ENCODE measurements at regions not wholly inside any gene's neighbourhood (a gene's known extent, or its start where the extent isn't known, plus 50 kb on each side); places are given as distances from the start of the nearest gene placed in this dataset.

DNA sequence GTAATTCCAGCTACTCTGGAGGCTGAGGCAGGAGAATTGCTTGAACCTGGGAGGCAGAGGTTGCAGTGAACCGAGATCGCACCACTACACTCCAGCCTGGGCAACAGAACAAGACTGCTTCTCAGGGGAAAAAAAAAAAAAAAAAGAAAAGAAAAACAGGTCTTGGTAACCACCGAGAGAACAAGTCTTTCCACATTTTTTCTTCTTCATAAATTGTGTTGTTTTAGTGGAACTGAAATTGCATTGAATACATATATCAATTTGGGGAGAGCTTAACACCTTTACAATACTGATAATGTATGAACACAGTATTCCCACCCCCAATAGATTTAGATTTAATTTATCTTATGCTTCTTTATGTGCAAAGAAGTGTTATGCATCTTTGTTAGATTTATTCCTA is 70.0 kb upstream of the PLEKHG1 start:
- Histone ChIP-seq H3K27ac (no peak overlapping the region), H3K9me3 (replicated peaks in 1 of 11) (no peaks in the 10 kb centered on the region), H3K4me3 (no peak overlapping the region), H3K4me2 (no peak overlapping the region), H3K9ac (no peak overlapping the region), H4K20me1 (no peaks in the 10 kb centered on the region), H3K4me1 (peaks cover 0 to 9% (median 0%) of the 10 kb centered on the region in 10 experiments; a peak in 1 of 20 replicates), H3K27me3 (no peaks in the 10 kb centered on the region), H3K36me3 (no peaks in the 10 kb centered on the region)
- TF ChIP-seq Cebpa-rat (IDR thresholded peaks at IDR 0.05) = no peak

- no peaks in the 10 kb centered on the region for H3K27me3 ChIP-seq
- no peak overlapping the region for H3K27ac ChIP-seq
- peaks cover 0 to 9% (median 0%) of the 10 kb centered on the region in 10 experiments; a peak in 1 of 20 replicates for H3K4me1 ChIP-seq
- H3K4me3 ChIP-seq = no peak overlapping the region
- 0 out of 22 replicates have a peak, but pooled peaks cover 0 to under 1% (median 0%) of the 10 kb centered on the region in 11 experiments for H3K9me3 ChIP-seq (replicated peaks in 1 of 11)
- H3K36me3 ChIP-seq = no peaks in the 10 kb centered on the region
- no peak overlapping the region for H3K4me2 ChIP-seq
- no peak for TF ChIP-seq Cebpa-rat (IDR thresholded peaks at IDR 0.05)
- no peak overlapping the region for H3K9ac ChIP-seq
- H4K20me1 ChIP-seq = no peaks in the 10 kb centered on the region
These were observed 67.7 kb upstream of the PLEKHG1 start for GRCh38 chr6:150531957-150532356.

DNA sequence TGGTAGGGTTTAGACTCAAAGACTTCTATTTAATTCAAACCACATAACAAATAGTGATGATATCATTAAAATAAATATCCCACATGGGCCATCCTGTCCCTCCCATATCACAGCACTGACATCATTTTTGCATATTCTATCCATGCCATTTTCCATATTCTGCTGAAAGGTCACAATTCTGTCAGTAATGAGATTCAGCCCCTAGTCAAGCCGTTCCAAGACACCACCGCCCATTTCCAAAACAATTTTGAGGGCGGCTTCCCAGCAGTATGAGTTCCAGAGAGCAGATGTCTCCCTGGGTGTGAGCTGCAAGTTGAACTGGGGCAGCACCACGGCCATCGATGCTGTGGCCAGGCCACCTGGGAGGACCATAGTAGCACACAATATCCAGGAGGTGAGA is 65.1 kb upstream of the PLEKHG1 start:
- no peak overlapping the region for H3K4me2 ChIP-seq
- H3K27me3 ChIP-seq = no peaks in the 10 kb centered on the region
- H3K27ac ChIP-seq = no peak overlapping the region
- no peaks in the 10 kb centered on the region for H3K36me3 ChIP-seq
- no peak for TF ChIP-seq Cebpa-rat (IDR thresholded peaks at IDR 0.05)
- H3K4me1 ChIP-seq = no peaks in the 10 kb centered on the region
- H4K20me1 ChIP-seq = no peaks in the 10 kb centered on the region
- no peak overlapping the region for H3K9ac ChIP-seq
- peaks cover 0 to 20% (median 16%) of the 10 kb centered on the region in 11 experiments; a peak in 18 of 22 replicates for H3K9me3 ChIP-seq (replicated peaks in 1 of 11)
- H3K4me3 ChIP-seq = no peak overlapping the region

- Histone ChIP-seq H3K36me3 (no peaks in the 10 kb centered on the region), H3K27ac (no peak overlapping the region), H4K20me1 (no peaks in the 10 kb centered on the region), H3K9ac (no peak overlapping the region), H3K4me3 (no peak overlapping the region), H3K27me3 (no peaks in the 10 kb centered on the region), H3K4me1 (no peaks in the 10 kb centered on the region), H3K4me2 (no peak overlapping the region), H3K9me3 (replicated peaks in 1 of 11) (peaks cover 0 to 20% (median 16%) of the 10 kb centered on the region in 11 experiments; a peak in 18 of 22 replicates)
- no peak for TF ChIP-seq Cebpa-rat (IDR thresholded peaks at IDR 0.05)
These were observed 64.4 kb upstream of the PLEKHG1 start for GRCh38 chr6:150535151-150535804.

GRCh38 chr6:150535818-150536220 is 63.9 kb upstream of the PLEKHG1 start:
- Histone ChIP-seq H4K20me1 (no peaks in the 10 kb centered on the region), H3K9ac (no peak overlapping the region), H3K36me3 (no peaks in the 10 kb centered on the region), H3K4me3 (no peak overlapping the region), H3K4me2 (no peak overlapping the region), H3K9me3 (replicated peaks in 1 of 11) (peaks cover 0 to 20% (median 16%) of the 10 kb centered on the region in 11 experiments; a peak in 18 of 22 replicates), H3K27ac (no peak overlapping the region), H3K4me1 (no peaks in the 10 kb centered on the region), H3K27me3 (no peaks in the 10 kb centered on the region)
- TF ChIP-seq Cebpa-rat (IDR thresholded peaks at IDR 0.05) = no peak

DNA sequence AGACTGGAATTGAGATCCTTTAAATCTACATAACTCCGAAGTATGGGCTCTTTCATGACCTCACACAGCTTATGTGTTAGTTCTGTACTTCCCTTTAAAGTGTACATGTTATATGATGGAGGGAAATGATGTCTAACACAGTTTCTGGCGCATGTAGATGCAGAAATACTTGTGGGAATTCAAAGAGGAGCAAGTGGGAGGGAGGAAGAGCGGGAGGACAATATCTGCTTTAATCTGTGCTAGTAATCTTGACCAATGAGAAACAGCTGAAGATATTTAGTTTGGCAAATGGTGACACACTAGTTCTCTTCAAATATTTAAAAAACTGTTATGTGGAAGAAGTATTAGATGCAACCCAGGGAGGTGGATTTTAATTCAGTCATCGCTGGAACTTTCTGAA is 62.9 kb upstream of the PLEKHG1 start:
- Histone ChIP-seq H3K36me3 (no peaks in the 10 kb centered on the region), H3K4me1 (no peaks in the 10 kb centered on the region), H4K20me1 (no peaks in the 10 kb centered on the region), H3K4me2 (no peak overlapping the region), H3K27me3 (no peaks in the 10 kb centered on the region), H3K4me3 (no peak overlapping the region), H3K9me3 (replicated peaks in 1 of 11) (peaks cover 0 to 20% (median 16%) of the 10 kb centered on the region in 11 experiments; a peak in 18 of 22 replicates), H3K27ac (no peak overlapping the region), H3K9ac (no peak overlapping the region)
- no peak for TF ChIP-seq Cebpa-rat (IDR thresholded peaks at IDR 0.05)

DNA sequence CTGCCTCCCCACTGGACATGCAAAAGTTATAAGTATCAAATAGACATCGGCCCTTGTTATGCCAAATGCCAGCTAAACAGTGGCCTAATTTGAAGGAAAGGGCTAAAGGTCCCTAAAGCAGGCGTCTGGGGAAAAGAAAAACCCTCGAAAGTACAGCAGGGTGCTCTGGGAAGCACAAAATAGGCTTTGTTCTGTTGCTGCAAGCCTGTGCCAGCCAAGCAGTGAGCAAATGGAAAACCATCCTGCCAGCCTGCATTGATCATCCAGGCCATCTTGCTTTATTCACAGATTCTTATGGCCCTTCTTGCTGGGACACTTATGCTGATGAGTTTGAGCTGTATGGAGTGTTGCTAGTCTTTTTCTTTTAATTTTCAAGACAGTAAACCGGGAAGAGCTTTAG is 62.2 kb upstream of the PLEKHG1 start:
- TF ChIP-seq Cebpa-rat (IDR thresholded peaks at IDR 0.05) = no peak
- Histone ChIP-seq H3K9me3 (replicated peaks in 1 of 11) (peaks cover 0 to 20% (median 16%) of the 10 kb centered on the region in 11 experiments; a peak in 18 of 22 replicates), H3K4me3 (no peak overlapping the region), H4K20me1 (no peaks in the 10 kb centered on the region), H3K27ac (no peak overlapping the region), H3K9ac (no peak overlapping the region), H3K36me3 (no peaks in the 10 kb centered on the region), H3K27me3 (no peaks in the 10 kb centered on the region), H3K4me2 (no peak overlapping the region), H3K4me1 (no peaks in the 10 kb centered on the region)

DNA sequence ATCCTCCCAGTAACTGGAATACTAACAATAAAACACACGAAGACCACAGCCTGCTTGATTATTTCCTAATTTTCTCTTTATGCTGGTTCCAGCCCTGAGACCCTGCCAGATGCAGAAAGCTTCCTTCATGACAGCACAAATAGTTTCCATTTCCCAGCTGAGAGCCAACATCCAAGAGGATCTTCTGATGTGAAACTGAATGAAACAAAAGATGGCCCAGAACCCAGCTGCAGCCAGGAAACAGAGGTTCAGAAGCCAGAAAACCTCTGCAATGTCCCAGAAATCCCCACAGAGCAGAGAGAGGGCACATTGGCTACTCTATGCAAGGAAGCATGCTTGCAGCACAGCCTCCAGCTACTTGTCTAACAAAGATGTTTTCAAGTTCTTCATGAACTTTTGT is 61.8 kb upstream of the PLEKHG1 start:
- no peak overlapping the region for H3K4me3 ChIP-seq
- TF ChIP-seq Cebpa-rat (IDR thresholded peaks at IDR 0.05) = no peak
- peaks cover 0 to 20% (median 16%) of the 10 kb centered on the region in 11 experiments; a peak in 18 of 22 replicates for H3K9me3 ChIP-seq (replicated peaks in 1 of 11)
- H4K20me1 ChIP-seq = no peaks in the 10 kb centered on the region
- no peak overlapping the region for H3K4me2 ChIP-seq
- H3K4me1 ChIP-seq = no peaks in the 10 kb centered on the region
- no peaks in the 10 kb centered on the region for H3K27me3 ChIP-seq
- no peak overlapping the region for H3K27ac ChIP-seq
- H3K36me3 ChIP-seq = no peaks in the 10 kb centered on the region
- H3K9ac ChIP-seq = no peak overlapping the region

- TF ChIP-seq Cebpa-rat (IDR thresholded peaks at IDR 0.05) = no peak
- no peak overlapping the region for H3K9ac ChIP-seq
These were observed 60.6 kb upstream of the PLEKHG1 start for GRCh38 chr6:150539111-150539510.

DNA sequence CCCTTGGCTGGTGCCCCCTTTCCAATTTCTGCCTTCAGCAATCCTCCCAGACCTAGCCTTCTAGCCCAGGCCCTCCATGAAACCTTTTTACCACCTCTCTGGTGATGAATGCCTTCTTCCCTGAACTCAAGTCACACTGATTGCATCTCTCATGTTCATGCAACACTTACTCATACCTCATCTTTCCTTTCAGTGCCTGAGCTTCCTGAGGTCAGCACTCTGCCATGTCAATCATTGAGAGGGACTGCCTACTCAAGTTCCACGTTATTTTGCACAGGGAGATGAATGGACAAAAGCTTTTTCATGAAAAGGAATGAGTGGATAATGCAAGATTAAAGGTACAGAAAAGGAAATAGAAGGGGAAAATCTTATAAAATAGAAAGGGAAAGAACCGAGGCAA is 60.1 kb upstream of the PLEKHG1 start:
- no peak overlapping the region for H3K9ac ChIP-seq
- no peak overlapping the region for H3K4me3 ChIP-seq
- peaks cover 0 to 20% (median 16%) of the 10 kb centered on the region in 11 experiments; a peak in 18 of 22 replicates for H3K9me3 ChIP-seq (replicated peaks in 1 of 11)
- no peak overlapping the region for H3K4me2 ChIP-seq
- no peak for TF ChIP-seq Cebpa-rat (IDR thresholded peaks at IDR 0.05)
- H4K20me1 ChIP-seq = no peaks in the 10 kb centered on the region
- no peaks in the 10 kb centered on the region for H3K27me3 ChIP-seq
- no peaks in the 10 kb centered on the region for H3K36me3 ChIP-seq
- no peak overlapping the region for H3K27ac ChIP-seq
- no peaks in the 10 kb centered on the region for H3K4me1 ChIP-seq

More at GRCh38 chr6:150539111-150539510, 60.6 kb upstream of the PLEKHG1 start:
- Histone ChIP-seq H3K27me3 (no peaks in the 10 kb centered on the region), H3K9me3 (replicated peaks in 1 of 11) (peaks cover 0 to 20% (median 16%) of the 10 kb centered on the region in 11 experiments; a peak in 18 of 22 replicates), H3K27ac (no peak overlapping the region), H3K4me3 (no peak overlapping the region), H4K20me1 (no peaks in the 10 kb centered on the region), H3K4me2 (no peak overlapping the region), H3K4me1 (no peaks in the 10 kb centered on the region), H3K36me3 (no peaks in the 10 kb centered on the region)

Measured in BLaER1 treated with 17β-estradiol and CSF1 and Interleukin-3, amounts not matched to agents 10 nM and 100 nM (cell line).